ENCODE measurements at regions not wholly inside any gene's neighbourhood (a gene's known extent, or its start where the extent isn't known, plus 50 kb on each side); places are given as distances from the start of the nearest gene placed in this dataset.

GRCh38 chr4:100109921-100110320 lies 80.3 kb downstream of the DDIT4L start:
- H3K27ac ChIP-seq (replicated peaks in 1 of 4): no peak overlapping the region
- no peaks in the 10 kb centered on the region for H3K4me1 ChIP-seq
- DNase-seq (ENCODE audit: extremely low spot score): no peak
- no peaks in the 10 kb centered on the region for H3K27me3 ChIP-seq
- no peaks in the 10 kb centered on the region for H3K9me3 ChIP-seq
- intact Hi-C loops (cut with DNase I): loop anchor here (5.0 kb wide), 1 partner anchor 617 kb away; no protein-coding TSS in a partner anchor
- no peak overlapping the region for H3K4me3 ChIP-seq
- TF ChIP-seq EP300 (IDR thresholded peaks at IDR 0.05) (no peak), POLR2A (IDR thresholded peaks at IDR 0.05; ENCODE audit: low read depth) (no peak), CTCF (IDR thresholded peaks at IDR 0.05) (no peak), POLR2AphosphoS5 (IDR thresholded peaks at IDR 0.05) (no peak)
- WGBS: 54% methylated on average over 2 of the region's 2 CpGs
- no peaks in the 10 kb centered on the region for H3K36me3 ChIP-seq

GRCh38 chr4:100108869-100109268 lies 81.4 kb downstream of the DDIT4L start:
- Histone ChIP-seq H3K27ac (replicated peaks in 1 of 4) (no peak overlapping the region), H3K36me3 (no peaks in the 10 kb centered on the region), H3K4me3 (no peak overlapping the region), H3K4me1 (no peaks in the 10 kb centered on the region), H3K27me3 (no peaks in the 10 kb centered on the region), H3K9me3 (no peaks in the 10 kb centered on the region)
- DNase-seq (ENCODE audit: extremely low spot score): no peak
- TF ChIP-seq EP300 (IDR thresholded peaks at IDR 0.05): no peak
- no peak for TF ChIP-seq POLR2AphosphoS5 (IDR thresholded peaks at IDR 0.05)
- TF ChIP-seq CTCF (IDR thresholded peaks at IDR 0.05): no peak
- TF ChIP-seq POLR2A (IDR thresholded peaks at IDR 0.05; ENCODE audit: low read depth): no peak
- intact Hi-C loops (cut with DNase I): loop anchor here (5.0 kb wide), 1 partner anchor 618 kb away; no protein-coding TSS in a partner anchor

GRCh38 chr4:100106982-100107381 lies 83.3 kb downstream of the DDIT4L start:
- no peak for TF ChIP-seq CTCF (IDR thresholded peaks at IDR 0.05)
- Histone ChIP-seq H3K4me3 (no peak overlapping the region), H3K36me3 (no peaks in the 10 kb centered on the region), H3K9me3 (no peaks in the 10 kb centered on the region), H3K4me1 (no peaks in the 10 kb centered on the region), H3K27ac (replicated peaks in 1 of 4) (no peak overlapping the region), H3K27me3 (no peaks in the 10 kb centered on the region)
- intact Hi-C loops (cut with DNase I): loop anchor here (5.0 kb wide), 1 partner anchor 620 kb away; no protein-coding TSS in a partner anchor
- WGBS: 68% methylated on average over 1 of the region's 1 CpG
- no peak for DNase-seq (ENCODE audit: extremely low spot score)

- intact Hi-C loops (cut with DNase I): no loop called here
Measured at GRCh38 chr4:100103671-100104070, 86.6 kb downstream of the DDIT4L start.

More at GRCh38 chr4:100103671-100104070, 86.6 kb downstream of the DDIT4L start:
- Histone ChIP-seq H3K9me3 (no peaks in the 10 kb centered on the region), H3K27me3 (no peaks in the 10 kb centered on the region), H3K36me3 (no peaks in the 10 kb centered on the region), H3K4me1 (no peaks in the 10 kb centered on the region), H3K27ac (replicated peaks in 1 of 4) (no peak overlapping the region), H3K4me3 (no peak overlapping the region)
- WGBS: 83% methylated on average over 1 of the region's 1 CpG
- TF ChIP-seq EP300 (IDR thresholded peaks at IDR 0.05) (no peak), CTCF (IDR thresholded peaks at IDR 0.05) (no peak), POLR2AphosphoS5 (IDR thresholded peaks at IDR 0.05) (no peak), POLR2A (IDR thresholded peaks at IDR 0.05; ENCODE audit: low read depth) (no peak)
- no peak for DNase-seq (ENCODE audit: extremely low spot score)
